ENCODE measurements at regions not wholly inside any gene's neighbourhood (a gene's known extent, or its start where the extent isn't known, plus 50 kb on each side); places are given as distances from the start of the nearest gene placed in this dataset.

GRCh38 chr5:16384222-16384621, 81.4 kb downstream of the ZNF622 start:
- Histone ChIP-seq H3K27me3 (ENCODE audit: insufficient read depth, low read depth, severe bottlenecking) (no peaks in the 10 kb centered on the region), H3K27ac (no peak overlapping the region), H3K4me3 (ENCODE audit: low read depth, low read length) (no peak overlapping the region), H3K36me3 (no peaks in the 10 kb centered on the region), H3K9me3 (ENCODE audit: severe bottlenecking) (no peaks in the 10 kb centered on the region)
- DNase-seq = no peak
- no peak for TF ChIP-seq CTCF (IDR thresholded peaks at IDR 0.05; ENCODE audit: low read depth, low read length)

- H3K9me3 ChIP-seq (ENCODE audit: severe bottlenecking) = no peaks in the 10 kb centered on the region
- no peak overlapping the region for H3K27ac ChIP-seq
- H3K4me3 ChIP-seq (ENCODE audit: low read depth, low read length) = no peak overlapping the region
- DNase-seq = no peak
- no peak for TF ChIP-seq CTCF (IDR thresholded peaks at IDR 0.05; ENCODE audit: low read depth, low read length)
- no peaks in the 10 kb centered on the region for H3K36me3 ChIP-seq
- no peaks in the 10 kb centered on the region for H3K27me3 ChIP-seq (ENCODE audit: insufficient read depth, low read depth, severe bottlenecking)
These were observed 82.0 kb downstream of the ZNF622 start for GRCh38 chr5:16383544-16384052.

- H3K27ac ChIP-seq = no peak overlapping the region
- H3K9me3 ChIP-seq (ENCODE audit: severe bottlenecking) = no peaks in the 10 kb centered on the region
- H3K36me3 ChIP-seq = no peaks in the 10 kb centered on the region
- TF ChIP-seq CTCF (IDR thresholded peaks at IDR 0.05; ENCODE audit: low read depth, low read length) = no peak
- no peak overlapping the region for H3K4me3 ChIP-seq (ENCODE audit: low read depth, low read length)
- no peaks in the 10 kb centered on the region for H3K27me3 ChIP-seq (ENCODE audit: insufficient read depth, low read depth, severe bottlenecking)
- DNase-seq = no peak
These were observed 83.6 kb downstream of the ZNF622 start for GRCh38 chr5:16382047-16382446.

- Histone ChIP-seq H3K36me3 (no peaks in the 10 kb centered on the region), H3K9me3 (ENCODE audit: severe bottlenecking) (no peaks in the 10 kb centered on the region), H3K4me3 (ENCODE audit: low read depth, low read length) (no peak overlapping the region), H3K27ac (no peak overlapping the region), H3K27me3 (ENCODE audit: insufficient read depth, low read depth, severe bottlenecking) (no peaks in the 10 kb centered on the region)
- no peak for DNase-seq
- no peak for TF ChIP-seq CTCF (IDR thresholded peaks at IDR 0.05; ENCODE audit: low read depth, low read length)
These were observed 86.8 kb downstream of the ZNF622 start for GRCh38 chr5:16378762-16379161.

- TF ChIP-seq CTCF (IDR thresholded peaks at IDR 0.05; ENCODE audit: low read depth, low read length) = no peak
- Histone ChIP-seq H3K9me3 (ENCODE audit: severe bottlenecking) (no peaks in the 10 kb centered on the region), H3K27ac (no peak overlapping the region), H3K27me3 (ENCODE audit: insufficient read depth, low read depth, severe bottlenecking) (no peaks in the 10 kb centered on the region), H3K4me3 (ENCODE audit: low read depth, low read length) (no peak overlapping the region), H3K36me3 (no peaks in the 10 kb centered on the region)
- DNase-seq = no peak
These were observed 93.1 kb downstream of the ZNF622 start for GRCh38 chr5:16372493-16372892.

- Histone ChIP-seq H3K27me3 (ENCODE audit: insufficient read depth, low read depth, severe bottlenecking) (no peaks in the 10 kb centered on the region), H3K36me3 (no peaks in the 10 kb centered on the region), H3K27ac (no peak overlapping the region), H3K9me3 (ENCODE audit: severe bottlenecking) (no peaks in the 10 kb centered on the region), H3K4me3 (ENCODE audit: low read depth, low read length) (no peak overlapping the region)
- TF ChIP-seq CTCF (IDR thresholded peaks at IDR 0.05; ENCODE audit: low read depth, low read length) = no peak
- DNase-seq = no peak
These were observed 99.1 kb downstream of the ZNF622 start for GRCh38 chr5:16366491-16366890.
